Chondrocyte (in vitro differentiated cells): ENCODE measurements at regions not wholly inside any gene's neighbourhood (a gene's known extent, or its start where the extent isn't known, plus 50 kb on each side); places are given as distances from the start of the nearest gene placed in this dataset.

ENCODE experiments used
- DNase-seq: peaks from one replicate; pipeline ENCODE4 v3.0.0; 2021; ENCODE audit warnings: mixed read lengths, low spot score
- H3K27ac Mint-ChIP-seq: one replicate; pipeline ENCODE4 v1.8.0; 2021; ENCODE audit warnings: mild to moderate bottlenecking, moderate library complexity, mixed read lengths; ENCODE audit not compliant: unreplicated experiment
- H3K27me3 Mint-ChIP-seq: 2 replicates; pipeline ENCODE4 v1.8.0; 2021; ENCODE audit warnings: low read depth, mixed read lengths
- H3K36me3 Mint-ChIP-seq: 2 replicates; pipeline ENCODE4 v1.8.0; 2021; ENCODE audit warnings: low read depth, mixed read lengths
- H3K4me1 Mint-ChIP-seq: 2 replicates; pipeline ENCODE4 v1.8.0; 2021; ENCODE audit warnings: low read depth, mild to moderate bottlenecking, mixed read lengths
- H3K4me3 Mint-ChIP-seq: one replicate; pipeline ENCODE4 v1.8.0; 2021; ENCODE audit warnings: mild to moderate bottlenecking, moderate library complexity, mixed read lengths; ENCODE audit not compliant: unreplicated experiment
- H3K9me3 Mint-ChIP-seq: 2 replicates; pipeline ENCODE4 v1.8.0; 2021; ENCODE audit warnings: low read depth, mixed read lengths
- CTCF ChIP-seq: fragments of 200-600 bp; sonication (generic); IDR thresholded peaks from 2 replicates; pipeline ENCODE4 v1.5.0; 2021; ENCODE audit warnings: antibody characterized with exemption, mild to moderate bottlenecking, moderate library complexity

GRCh38 chr11:79768343-79768742 lies 327.5 kb upstream of the TENM4 start:
- Mint-ChIP-seq H3K36me3 (no peaks in the 10 kb centered on the region), H3K27ac (no peak overlapping the region), H3K4me3 (no peak overlapping the region), H3K27me3 (peaks cover 5% of the 10 kb centered on the region), H3K4me1 (no peaks in the 10 kb centered on the region), H3K9me3 (no peaks in the 10 kb centered on the region)
- TF ChIP-seq CTCF = no peak
- no peak for DNase-seq

- Mint-ChIP-seq H3K9me3 (no peaks in the 10 kb centered on the region), H3K27ac (no peak overlapping the region), H3K4me3 (no peak overlapping the region), H3K36me3 (no peaks in the 10 kb centered on the region), H3K4me1 (no peaks in the 10 kb centered on the region), H3K27me3 (peaks cover 4% of the 10 kb centered on the region)
- no peak for DNase-seq
- no peak for TF ChIP-seq CTCF
Observed at GRCh38 chr11:79762279-79762921, 321.6 kb upstream of the TENM4 start.

GRCh38 chr11:79758325-79758724 lies 317.5 kb upstream of the TENM4 start:
- DNase-seq = no peak
- H3K9me3 Mint-ChIP-seq = peaks cover 5% of the 10 kb centered on the region
- H3K27ac Mint-ChIP-seq = no peak overlapping the region
- no peaks in the 10 kb centered on the region for H3K36me3 Mint-ChIP-seq
- H3K27me3 Mint-ChIP-seq = peaks cover under 1% of the 10 kb centered on the region
- no peaks in the 10 kb centered on the region for H3K4me1 Mint-ChIP-seq
- no peak for TF ChIP-seq CTCF
- H3K4me3 Mint-ChIP-seq = no peak overlapping the region

GRCh38 chr11:79747406-79747805 lies 306.6 kb upstream of the TENM4 start:
- DNase-seq = no peak
- TF ChIP-seq CTCF = no peak
- H3K27me3 Mint-ChIP-seq = peaks cover 16% of the 10 kb centered on the region

GRCh38 chr11:79744941-79745340 lies 304.1 kb upstream of the TENM4 start:
- TF ChIP-seq CTCF = no peak
- Mint-ChIP-seq H3K4me1 (no peaks in the 10 kb centered on the region), H3K27ac (no peak overlapping the region), H3K9me3 (no peaks in the 10 kb centered on the region), H3K36me3 (no peaks in the 10 kb centered on the region), H3K4me3 (no peak overlapping the region), H3K27me3 (peaks cover 20% of the 10 kb centered on the region)
- DNase-seq = no peak

More at GRCh38 chr11:79747406-79747805, 306.6 kb upstream of the TENM4 start:
- Mint-ChIP-seq H3K9me3 (no peaks in the 10 kb centered on the region), H3K36me3 (no peaks in the 10 kb centered on the region), H3K4me1 (no peaks in the 10 kb centered on the region), H3K4me3 (no peak overlapping the region), H3K27ac (no peak overlapping the region)
